Left ventricle myocardium inferior (tissue), 1 donor: ENCODE measurements at regions not wholly inside any gene's neighbourhood (a gene's known extent, or its start where the extent isn't known, plus 50 kb on each side); places are given as distances from the start of the nearest gene placed in this dataset.

ENCODE experiments used
- DNase-seq: peaks from one replicate; pipeline ENCODE4 v3.0.0-alpha.2; 2020
- H3K27ac ChIP-seq: fragments of 200-600 bp; replicated peaks from 2 replicates; pipeline ENCODE4 v1.8.0; 2021
- H3K27me3 ChIP-seq: fragments of 200-600 bp; 2 replicates; pipeline ENCODE4 v1.8.0; 2021; ENCODE audit warnings: low read depth
- H3K36me3 ChIP-seq: fragments of 200-600 bp; 2 replicates; pipeline ENCODE4 v1.8.0; 2021
- H3K4me1 ChIP-seq: fragments of 200-600 bp; 2 replicates; pipeline ENCODE4 v1.8.0; 2021
- H3K4me3 ChIP-seq: fragments of 200-600 bp; 2 replicates; pipeline ENCODE4 v1.8.0; 2021; ENCODE audit warnings: mild to moderate bottlenecking, moderate library complexity
- H3K9me3 ChIP-seq: fragments of 200-600 bp; replicated peaks from 2 replicates; pipeline ENCODE4 v1.8.0; 2021
- CTCF ChIP-seq: fragments of 200-600 bp; IDR thresholded peaks from 2 replicates; pipeline ENCODE4 v1.8.0; 2021; ENCODE audit warnings: antibody characterized with exemption, mild to moderate bottlenecking, borderline replicate concordance
- intact Hi-C: fragments of 100-400 bp; cut with micrococcal nuclease; formaldehyde crosslinking; loops from one replicate; pipeline ENCODE4 v1.11.0; 2022
- donor health status: DM: no; HTN: yes; CAD: no; lungs with severe emphysema.

DNA sequence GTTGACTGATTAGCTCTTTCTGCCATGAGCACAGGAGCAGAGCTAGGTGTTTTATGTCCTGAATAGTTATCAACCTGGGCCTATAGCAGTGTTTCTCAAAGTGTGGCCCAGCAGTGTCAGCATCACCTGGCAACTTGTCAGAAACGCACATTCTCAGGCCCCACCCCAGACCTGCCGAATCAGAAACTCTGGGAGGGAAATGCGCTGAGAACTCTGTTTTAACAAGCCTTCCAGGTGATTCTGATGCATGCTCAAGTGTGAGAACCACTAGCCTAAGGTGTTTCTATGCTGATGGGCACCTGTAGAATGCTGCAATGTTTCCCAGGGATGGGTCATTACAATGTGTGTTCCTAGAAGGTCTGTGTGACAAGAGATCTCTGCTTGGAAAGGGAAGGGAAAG lies 257.5 kb downstream of the MID1IP1 start:
- H3K4me3 ChIP-seq = no peak overlapping the region
- H3K36me3 ChIP-seq = no peaks in the 10 kb centered on the region
- no peaks in the 10 kb centered on the region for H3K27me3 ChIP-seq
- intact Hi-C loops = no loop called here
- H3K4me1 ChIP-seq = no peaks in the 10 kb centered on the region
- no peak overlapping the region for H3K27ac ChIP-seq
- peaks cover 8% of the 10 kb centered on the region for H3K9me3 ChIP-seq
- no peak for TF ChIP-seq CTCF
- DNase-seq = no peak

- Histone ChIP-seq H3K9me3 (peaks cover 8% of the 10 kb centered on the region), H3K36me3 (no peaks in the 10 kb centered on the region), H3K27ac (no peak overlapping the region), H3K4me3 (no peak overlapping the region), H3K27me3 (no peaks in the 10 kb centered on the region), H3K4me1 (no peaks in the 10 kb centered on the region)
- no peak for DNase-seq
- intact Hi-C loops = no loop called here
- TF ChIP-seq CTCF = no peak
Measured at GRCh38 chrX:39059866-39060265, 258.6 kb downstream of the MID1IP1 start.

GRCh38 chrX:39063037-39063436 lies 261.8 kb downstream of the MID1IP1 start:
- DNase-seq = no peak

GRCh38 chrX:39063702-39064101 lies 262.4 kb downstream of the MID1IP1 start:
- Histone ChIP-seq H3K27ac (no peak overlapping the region), H3K4me3 (no peak overlapping the region), H3K9me3 (peaks cover 8% of the 10 kb centered on the region), H3K4me1 (no peaks in the 10 kb centered on the region), H3K36me3 (no peaks in the 10 kb centered on the region), H3K27me3 (no peaks in the 10 kb centered on the region)
- no peak for TF ChIP-seq CTCF
- no peak for DNase-seq
- intact Hi-C loops = no loop called here

More at GRCh38 chrX:39063037-39063436, 261.8 kb downstream of the MID1IP1 start:
- Histone ChIP-seq H3K9me3 (peaks cover 8% of the 10 kb centered on the region), H3K27me3 (no peaks in the 10 kb centered on the region), H3K4me1 (no peaks in the 10 kb centered on the region), H3K4me3 (no peak overlapping the region), H3K27ac (no peak overlapping the region), H3K36me3 (no peaks in the 10 kb centered on the region)
- no peak for TF ChIP-seq CTCF
- intact Hi-C loops = no loop called here

- Histone ChIP-seq H3K27me3 (no peaks in the 10 kb centered on the region), H3K4me1 (no peaks in the 10 kb centered on the region), H3K9me3 (peaks cover 6% of the 10 kb centered on the region), H3K27ac (no peak overlapping the region), H3K4me3 (no peak overlapping the region), H3K36me3 (no peaks in the 10 kb centered on the region)
- no peak for DNase-seq
- intact Hi-C loops = no loop called here
- no peak for TF ChIP-seq CTCF
Measured at GRCh38 chrX:39065051-39065871, 264.0 kb downstream of the MID1IP1 start.
